OCI-LY7 (cell line): ENCODE measurements at regions not wholly inside any gene's neighbourhood (a gene's known extent, or its start where the extent isn't known, plus 50 kb on each side); places are given as distances from the start of the nearest gene placed in this dataset.

Experiments
- EZH2phosphoT487 ChIP-seq: fragments of 200-600 bp; sonication (generic); IDR thresholded peaks from 2 replicates; pipeline ENCODE4 v1.6.1; 2018; ENCODE audit warnings: low read depth, borderline replicate concordance, mild to moderate bottlenecking, mixed run types, antibody characterized with exemption, low read length, moderate library complexity, mixed read lengths
- TF ChIP-seq, protein P1 (sequence below): fragments of 200-600 bp; sonication (generic); conservative IDR thresholded peaks from 2 replicates; pipeline ENCODE4 v1.5.1; 2014; ENCODE audit warnings: mild to moderate bottlenecking, antibody characterized with exemption, low read length, moderate library complexity, mixed read lengths

DNA sequence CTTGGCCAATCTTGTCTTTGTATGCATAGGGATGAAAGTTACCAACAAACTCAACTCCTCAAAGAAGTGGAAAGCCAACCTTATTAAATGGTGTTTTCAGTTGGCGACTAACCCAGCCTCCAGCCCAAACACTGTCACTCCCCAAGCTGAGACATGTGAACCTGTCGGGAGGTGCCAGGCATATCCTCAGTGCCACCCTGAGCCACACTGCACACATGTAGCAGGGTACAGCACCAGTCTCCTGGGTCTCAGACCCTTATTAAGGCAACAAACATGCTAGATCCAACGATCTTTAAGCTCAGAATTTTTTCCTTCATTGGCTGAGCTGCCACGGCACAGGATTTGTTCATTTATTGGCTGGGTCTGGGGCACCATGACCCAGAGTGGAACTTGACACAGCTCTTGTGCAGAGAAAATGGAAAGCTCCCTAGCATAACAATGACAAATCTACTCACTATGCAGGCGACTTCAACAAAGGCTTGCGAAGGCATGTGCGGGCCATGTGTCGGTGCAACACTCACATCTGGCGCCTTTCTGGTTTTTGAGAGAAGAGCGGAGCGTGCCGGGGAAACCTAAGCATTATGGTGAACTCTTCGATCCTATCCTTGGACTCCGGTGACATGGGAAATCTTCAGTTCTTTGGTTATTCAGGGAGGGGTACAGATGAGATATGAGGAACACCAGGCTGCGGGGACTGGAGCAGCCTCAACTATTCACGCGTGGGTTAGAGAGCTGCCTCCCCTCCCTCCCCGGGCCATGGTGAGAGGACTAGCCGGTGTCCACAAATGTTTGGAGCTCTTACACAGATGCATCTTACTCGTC, 190.1 kb downstream of the FAM43A start:
- TF ChIP-seq EZH2phosphoT487 = no peak
- TF ChIP-seq, protein P1, sequence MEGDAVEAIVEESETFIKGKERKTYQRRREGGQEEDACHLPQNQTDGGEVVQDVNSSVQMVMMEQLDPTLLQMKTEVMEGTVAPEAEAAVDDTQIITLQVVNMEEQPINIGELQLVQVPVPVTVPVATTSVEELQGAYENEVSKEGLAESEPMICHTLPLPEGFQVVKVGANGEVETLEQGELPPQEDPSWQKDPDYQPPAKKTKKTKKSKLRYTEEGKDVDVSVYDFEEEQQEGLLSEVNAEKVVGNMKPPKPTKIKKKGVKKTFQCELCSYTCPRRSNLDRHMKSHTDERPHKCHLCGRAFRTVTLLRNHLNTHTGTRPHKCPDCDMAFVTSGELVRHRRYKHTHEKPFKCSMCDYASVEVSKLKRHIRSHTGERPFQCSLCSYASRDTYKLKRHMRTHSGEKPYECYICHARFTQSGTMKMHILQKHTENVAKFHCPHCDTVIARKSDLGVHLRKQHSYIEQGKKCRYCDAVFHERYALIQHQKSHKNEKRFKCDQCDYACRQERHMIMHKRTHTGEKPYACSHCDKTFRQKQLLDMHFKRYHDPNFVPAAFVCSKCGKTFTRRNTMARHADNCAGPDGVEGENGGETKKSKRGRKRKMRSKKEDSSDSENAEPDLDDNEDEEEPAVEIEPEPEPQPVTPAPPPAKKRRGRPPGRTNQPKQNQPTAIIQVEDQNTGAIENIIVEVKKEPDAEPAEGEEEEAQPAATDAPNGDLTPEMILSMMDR = no peak
